Sigmoid colon (tissue), 6 donors: ENCODE measurements at regions not wholly inside any gene's neighbourhood (a gene's known extent, or its start where the extent isn't known, plus 50 kb on each side); places are given as distances from the start of the nearest gene placed in this dataset.
A peak's percentile ranks its signal among the peaks of the same experiment; 100 is the strongest.

Experiments used
- DNase-seq: peaks from one replicate; pipeline ENCODE4 v3.0.0-alpha.2; 2019
- H3K27ac ChIP-seq, 4 donors: fragments of 200-600 bp; sonication (generic); one replicate each; pipeline ENCODE4 v1.5.1; 2016 to 2019; ENCODE audit warnings: mild to moderate bottlenecking in 1 of 4
- H3K27me3 ChIP-seq, 3 donors: fragments of 200-600 bp; sonication (generic); one replicate each; pipeline ENCODE4 v1.5.1; 2019; ENCODE audit warnings: mild to moderate bottlenecking in 1 of 3
- H3K36me3 ChIP-seq, 4 donors: fragments of 200-600 bp; sonication (generic); one replicate each; pipeline ENCODE4 v1.5.1; 2016 to 2019
- H3K4me1 ChIP-seq, 4 donors: fragments of 200-600 bp; sonication (generic); one replicate each; pipeline ENCODE4 v1.5.1; 2017 to 2019
- H3K4me3 ChIP-seq, 4 donors: fragments of 200-600 bp; sonication (generic); one replicate each; pipeline ENCODE4 v1.5.1; 2017 to 2019; ENCODE audit warnings: mild to moderate bottlenecking in 2 of 4, moderate library complexity in 1 of 4
- H3K9me3 ChIP-seq, 4 donors: fragments of 200-600 bp in 3 of 4; sonication (generic) in 3 of 4; one replicate each; pipeline versions ENCODE4 v1.5.1 to v1.6.1; 2013 to 2019
- EP300 ChIP-seq, 4 donors: sonication (generic); formaldehyde crosslinking; IDR thresholded peaks; one replicate each; pipeline ENCODE4 v1.6.1; 2017; ENCODE audit warnings: antibody characterized with exemption in 4 of 4
- POLR2A ChIP-seq, 2 donors: fragments of 450-650 bp; IDR thresholded peaks; one replicate each; pipeline ENCODE4 v1.6.1; 2016; ENCODE audit warnings: antibody characterized with exemption in 2 of 2, mild to moderate bottlenecking in 2 of 2, moderate library complexity in 2 of 2
- POLR2AphosphoS5 ChIP-seq, 4 donors: sonication (generic); formaldehyde crosslinking; IDR thresholded peaks; one replicate each; pipeline ENCODE4 v1.6.1; 2017; ENCODE audit warnings: antibody characterized with exemption in 4 of 4
- WGBS, 2 donors: extraction: QIAGEN DNeasy Blood & Tissue Kit; methylation state at CpG; one replicate each; pipeline ENCODE4 v1.1.7; 2013; 5-methylcytosine and 5-hydroxymethylcytosine counted together
- intact Hi-C: fragments of 100-400 bp; cut with DNase I; formaldehyde crosslinking; loops from one replicate; pipeline ENCODE4 v1.15.1; 2023
- TF ChIP-seq, protein P1 (sequence below), 4 experiments: fragments of 450-650 bp in 3 of 4; fragments of 200-600 bp in 1 of 4; IDR thresholded peaks; one replicate each; pipeline ENCODE4 v1.5.1; 2016 to 2019; ENCODE audit warnings: antibody characterized with exemption in 4 of 4, mild to moderate bottlenecking in 3 of 4, moderate library complexity in 2 of 4
- donor health status: healthy with polysubstance abuse.
- donor health status: healthy.

DNA sequence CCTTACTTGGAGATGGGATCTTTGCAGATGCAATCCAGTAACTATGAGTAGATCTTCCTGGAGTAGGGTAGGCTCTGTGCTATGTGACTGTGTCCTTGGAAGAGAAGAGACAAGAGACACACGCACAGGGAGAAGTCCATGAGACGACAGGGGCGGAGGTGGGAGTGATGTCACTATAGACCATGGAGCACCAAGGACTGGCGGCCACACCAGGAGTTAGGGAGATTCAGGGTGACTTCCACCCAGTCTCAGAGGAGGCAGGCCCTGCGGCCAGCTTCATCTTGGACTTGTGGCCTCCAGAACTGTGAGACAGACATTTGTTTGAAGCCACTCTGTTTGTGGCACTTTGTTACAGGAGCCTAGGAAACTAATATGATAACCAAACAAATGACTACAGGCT lies 177.8 kb downstream of the INHBB start:
- no peak for DNase-seq
- Histone ChIP-seq H3K27me3 (peaks cover 0 to 27% (median 0%) of the 10 kb centered on the region in 3 donors), H3K4me1 (no peaks in the 10 kb centered on the region), H3K27ac (no peak overlapping the region), H3K36me3 (no peaks in the 10 kb centered on the region), H3K9me3 (no peaks in the 10 kb centered on the region), H3K4me3 (no peak overlapping the region)
- no peak for TF ChIP-seq EP300 (IDR thresholded peaks at IDR 0.05)
- TF ChIP-seq, protein P1, sequence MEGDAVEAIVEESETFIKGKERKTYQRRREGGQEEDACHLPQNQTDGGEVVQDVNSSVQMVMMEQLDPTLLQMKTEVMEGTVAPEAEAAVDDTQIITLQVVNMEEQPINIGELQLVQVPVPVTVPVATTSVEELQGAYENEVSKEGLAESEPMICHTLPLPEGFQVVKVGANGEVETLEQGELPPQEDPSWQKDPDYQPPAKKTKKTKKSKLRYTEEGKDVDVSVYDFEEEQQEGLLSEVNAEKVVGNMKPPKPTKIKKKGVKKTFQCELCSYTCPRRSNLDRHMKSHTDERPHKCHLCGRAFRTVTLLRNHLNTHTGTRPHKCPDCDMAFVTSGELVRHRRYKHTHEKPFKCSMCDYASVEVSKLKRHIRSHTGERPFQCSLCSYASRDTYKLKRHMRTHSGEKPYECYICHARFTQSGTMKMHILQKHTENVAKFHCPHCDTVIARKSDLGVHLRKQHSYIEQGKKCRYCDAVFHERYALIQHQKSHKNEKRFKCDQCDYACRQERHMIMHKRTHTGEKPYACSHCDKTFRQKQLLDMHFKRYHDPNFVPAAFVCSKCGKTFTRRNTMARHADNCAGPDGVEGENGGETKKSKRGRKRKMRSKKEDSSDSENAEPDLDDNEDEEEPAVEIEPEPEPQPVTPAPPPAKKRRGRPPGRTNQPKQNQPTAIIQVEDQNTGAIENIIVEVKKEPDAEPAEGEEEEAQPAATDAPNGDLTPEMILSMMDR (IDR thresholded peaks at IDR 0.05): no peak
- no peak for TF ChIP-seq POLR2AphosphoS5 (IDR thresholded peaks at IDR 0.05)
- no peak for TF ChIP-seq POLR2A (IDR thresholded peaks at IDR 0.05)
- 90 to 93% methylated on average over 5 of the region's 5 CpGs for WGBS, 2 donors
- intact Hi-C loops: no loop called here

DNA sequence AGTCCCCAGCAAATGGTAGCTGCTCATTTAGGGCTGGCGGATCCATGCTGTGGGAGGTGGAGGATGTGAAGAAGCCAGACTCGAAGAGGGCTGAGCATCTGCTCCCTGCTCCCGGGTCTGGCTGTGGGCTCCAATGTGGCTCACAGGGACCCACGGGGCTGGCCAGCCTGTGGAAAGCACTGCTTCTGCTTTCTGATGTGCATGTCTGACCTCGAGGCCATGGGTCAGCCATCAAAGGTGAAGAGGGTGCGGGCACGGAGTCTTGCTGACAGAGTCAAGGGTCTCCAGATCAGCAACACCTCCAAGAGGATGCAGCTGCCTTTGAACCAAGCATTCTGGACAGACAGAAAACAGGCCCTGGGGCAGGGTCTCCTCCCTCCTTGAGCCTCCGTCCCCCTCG lies 178.2 kb downstream of the INHBB start:
- DNase-seq: no peak
- no peaks in the 10 kb centered on the region for H3K36me3 ChIP-seq
- H3K4me3 ChIP-seq: no peak overlapping the region
- WGBS, 2 donors: 85 to 87% methylated on average over 9 of the region's 9 CpGs
- no peak overlapping the region for H3K27ac ChIP-seq
- H3K9me3 ChIP-seq: no peaks in the 10 kb centered on the region
- intact Hi-C loops: no loop called here
- H3K27me3 ChIP-seq: peaks cover 0 to 27% (median 0%) of the 10 kb centered on the region in 3 donors
- TF ChIP-seq POLR2AphosphoS5 (IDR thresholded peaks at IDR 0.05): no peak
- TF ChIP-seq EP300 (IDR thresholded peaks at IDR 0.05): no peak
- TF ChIP-seq, protein P1 (IDR thresholded peaks at IDR 0.05): no peak
- TF ChIP-seq POLR2A (IDR thresholded peaks at IDR 0.05): no peak
- H3K4me1 ChIP-seq: no peaks in the 10 kb centered on the region

DNA sequence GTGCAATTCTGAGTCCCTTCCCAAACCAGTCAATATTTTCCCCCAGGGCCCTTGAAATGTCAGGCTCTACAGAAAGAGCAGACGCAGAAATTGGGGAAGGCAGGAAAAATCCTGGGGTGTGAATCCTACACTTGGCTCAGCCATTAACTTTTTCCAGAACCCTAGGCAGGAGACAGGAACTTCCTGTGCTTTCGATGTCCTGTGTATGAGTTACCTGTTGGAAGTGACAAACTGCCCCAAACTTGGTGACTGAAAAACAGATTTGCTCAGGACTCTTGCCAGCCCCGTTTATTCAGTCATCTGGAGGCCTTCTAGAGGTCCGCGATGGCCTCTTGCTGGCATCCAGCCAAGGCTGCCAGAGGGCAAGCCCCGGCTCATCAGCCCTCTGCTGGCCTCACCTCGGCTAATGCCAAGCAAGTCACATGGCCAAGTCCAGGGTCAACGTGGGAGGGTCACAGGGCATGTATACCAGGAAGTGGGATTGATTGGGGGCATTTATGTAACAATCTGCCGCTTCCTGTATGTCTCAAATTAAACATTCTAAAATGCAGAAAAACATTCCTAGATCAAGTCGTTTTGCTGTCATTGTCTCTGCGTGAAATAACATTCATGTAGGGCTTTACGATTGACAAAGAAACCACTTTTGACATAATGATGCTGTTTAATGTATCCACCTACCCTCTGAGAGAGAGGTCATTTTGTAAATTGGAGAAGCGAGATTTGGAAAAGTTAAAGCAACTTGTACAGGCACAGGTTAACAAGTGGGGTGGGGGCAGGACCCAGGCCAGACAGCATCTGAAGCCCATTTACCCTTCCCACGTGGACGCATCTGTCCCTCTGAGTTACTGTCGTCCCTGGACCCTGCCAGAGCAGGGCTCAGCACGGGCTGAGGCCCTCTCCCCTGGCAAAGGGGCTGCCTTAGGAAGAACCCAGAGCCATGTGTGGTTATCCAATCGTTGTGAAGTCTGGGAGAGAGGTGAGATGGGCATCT lies 179.4 kb downstream of the INHBB start:
- Histone ChIP-seq H3K9me3 (no peaks in the 10 kb centered on the region), H3K27me3 (peaks cover 0 to 27% (median 0%) of the 10 kb centered on the region in 3 donors), H3K36me3 (no peaks in the 10 kb centered on the region), H3K4me3 (no peak overlapping the region), H3K4me1 (no peaks in the 10 kb centered on the region), H3K27ac (peak overlapping the region in 1 of 4 donors; percentile 58)
- intact Hi-C loops: no loop called here
- TF ChIP-seq EP300 (IDR thresholded peaks at IDR 0.05): no peak
- no peak for DNase-seq
- WGBS, 2 donors: 32 to 56% methylated on average over 18 of the region's 18 CpGs

DNA sequence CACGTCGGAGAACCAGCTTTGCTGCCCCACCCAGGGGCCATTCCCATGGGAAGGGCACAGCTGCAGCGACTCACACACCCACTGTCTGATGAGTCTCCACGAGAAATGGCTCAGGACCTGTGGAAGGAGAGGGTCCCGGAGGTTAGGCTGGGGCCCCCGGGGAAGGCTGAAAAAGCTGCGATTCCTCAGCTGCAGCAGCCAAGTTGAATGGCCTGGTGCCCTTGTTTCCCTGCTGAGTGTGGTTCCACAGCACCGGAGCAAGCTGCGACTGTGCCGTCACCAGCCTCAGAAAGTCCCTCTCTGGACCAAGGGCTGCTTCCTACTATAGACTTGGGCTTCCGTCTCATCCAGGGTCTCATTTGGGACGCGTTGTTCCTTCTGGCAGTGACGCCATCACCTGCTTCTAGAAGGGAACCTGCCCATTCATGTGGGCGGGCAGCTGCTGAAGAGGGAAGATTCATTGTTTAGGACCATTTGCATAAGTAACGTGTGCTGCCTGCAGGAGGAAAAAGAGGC lies 180.2 kb downstream of the INHBB start:
- TF ChIP-seq POLR2A (IDR thresholded peaks at IDR 0.05): no peak
- TF ChIP-seq POLR2AphosphoS5 (IDR thresholded peaks at IDR 0.05): peak in 1 of 4 donors; percentile 54
- peak in 1 of 4 donors; percentile 31 for TF ChIP-seq EP300 (IDR thresholded peaks at IDR 0.05)
- TF ChIP-seq, protein P1 (IDR thresholded peaks at IDR 0.05): no peak
- Histone ChIP-seq H3K4me3 (no peak overlapping the region), H3K27ac (peak overlapping the region in 1 of 4 donors; percentile 58), H3K36me3 (no peaks in the 10 kb centered on the region), H3K4me1 (no peaks in the 10 kb centered on the region), H3K27me3 (peaks cover 0 to 22% (median 0%) of the 10 kb centered on the region in 3 donors), H3K9me3 (no peaks in the 10 kb centered on the region)
- intact Hi-C loops: no loop called here
- no peak for DNase-seq
- WGBS, 2 donors: 58 to 73% methylated on average over 16 of the region's 16 CpGs
